ENCODE measurements at regions not wholly inside any gene's neighbourhood (a gene's known extent, or its start where the extent isn't known, plus 50 kb on each side); places are given as distances from the start of the nearest gene placed in this dataset.

GRCh38 chr10:45064998-45065397, 64.3 kb downstream of the ZNF22 start:
- Histone ChIP-seq H3K9me3 (no peaks in the 10 kb centered on the region), H3K4me1 (no peaks in the 10 kb centered on the region), H3K27me3 (no peaks in the 10 kb centered on the region), H3K36me3 (no peaks in the 10 kb centered on the region), H3K4me3 (no peak overlapping the region), H3K27ac (no peak overlapping the region)
- DNase-seq (no peak), ATAC-seq (no peak)
- no peak for TF ChIP-seq CTCF (IDR thresholded peaks at IDR 0.05)
- intact Hi-C loops (cut with DNase I): no loop called here

GRCh38 chr10:45071043-45071813, 70.5 kb downstream of the ZNF22 start:
- DNase-seq: no peak
- H3K27me3 ChIP-seq: no peaks in the 10 kb centered on the region
- no peaks in the 10 kb centered on the region for H3K36me3 ChIP-seq
- H3K4me1 ChIP-seq: no peaks in the 10 kb centered on the region
- intact Hi-C loops (cut with DNase I): no loop called here
- no peaks in the 10 kb centered on the region for H3K9me3 ChIP-seq
- no peak for TF ChIP-seq CTCF (IDR thresholded peaks at IDR 0.05)
- H3K27ac ChIP-seq: no peak overlapping the region
- H3K4me3 ChIP-seq: no peak overlapping the region
- peak; percentile 23 for ATAC-seq

- ATAC-seq: no peak
- H3K4me1 ChIP-seq: no peaks in the 10 kb centered on the region
- no peaks in the 10 kb centered on the region for H3K9me3 ChIP-seq
- no peaks in the 10 kb centered on the region for H3K36me3 ChIP-seq
- no peaks in the 10 kb centered on the region for H3K27me3 ChIP-seq
- H3K27ac ChIP-seq: no peak overlapping the region
- no peak for TF ChIP-seq CTCF (IDR thresholded peaks at IDR 0.05)
- no peak overlapping the region for H3K4me3 ChIP-seq
- intact Hi-C loops (cut with DNase I): no loop called here
- DNase-seq: no peak
Observed at GRCh38 chr10:45075216-45075615, 74.5 kb downstream of the ZNF22 start.

GRCh38 chr10:45075826-45076380, 75.2 kb downstream of the ZNF22 start:
- H3K36me3 ChIP-seq: no peaks in the 10 kb centered on the region
- no peak overlapping the region for H3K27ac ChIP-seq
- no peaks in the 10 kb centered on the region for H3K9me3 ChIP-seq
- H3K4me3 ChIP-seq: no peak overlapping the region
- no peak for ATAC-seq
- H3K27me3 ChIP-seq: no peaks in the 10 kb centered on the region
- no peak for DNase-seq
- intact Hi-C loops (cut with DNase I): no loop called here
- TF ChIP-seq CTCF (IDR thresholded peaks at IDR 0.05): no peak
- H3K4me1 ChIP-seq: no peaks in the 10 kb centered on the region

- Histone ChIP-seq H3K4me1 (no peaks in the 10 kb centered on the region), H3K36me3 (no peaks in the 10 kb centered on the region), H3K27ac (no peak overlapping the region), H3K4me3 (no peak overlapping the region), H3K9me3 (no peaks in the 10 kb centered on the region), H3K27me3 (no peaks in the 10 kb centered on the region)
- no peak for DNase-seq
- ATAC-seq: no peak
- intact Hi-C loops (cut with DNase I): no loop called here
- no peak for TF ChIP-seq CTCF (IDR thresholded peaks at IDR 0.05)
Observed at GRCh38 chr10:45076891-45077290, 76.2 kb downstream of the ZNF22 start.

All from upper lobe of right lung (tissue), 1 donor.